HepG2 (cell line): ENCODE measurements at regions not wholly inside any gene's neighbourhood (a gene's known extent, or its start where the extent isn't known, plus 50 kb on each side); places are given as distances from the start of the nearest gene placed in this dataset.

ENCODE experiments used
- ATAC-seq: fragments of 200-7000 bp; cut with Tn5 transposase; 3 replicates; pipeline ENCODE4 v1.9.1; 2020; ENCODE audit warnings: mild to moderate bottlenecking, moderate library complexity
- BruUV-seq: library from RNA; stranded (reverse); fragments of 400-500 nt; replicated peaks from 2 replicates; lab custom pipeline; 2021; lab: Mats Ljungman, UMichigan
- CTCF ChIA-PET: fragments of 300-600 bp; formaldehyde crosslinking; extraction: SDS; loops from one replicate; lab custom pipeline; 2021; ENCODE audit warnings: low total read pairs, inconsistent platforms, low intra/inter-chr PET ratio; lab: Yijun Ruan, JAX
- POLR2A ChIA-PET: fragments of 350-600 bp; sonication (Branson Sonifier 250); formaldehyde crosslinking; loops from one replicate; lab custom pipeline; 2020; ENCODE audit warnings: antibody characterized with exemption, inconsistent platforms; lab: Yijun Ruan, JAX
- DNase-seq: peaks from one replicate; pipeline ENCODE4 v3.0.0-alpha.2; 2015; ENCODE audit warnings: low spot score
- FAIRE-seq: peaks from 3 replicates; lab custom pipeline; 2011; peaks lifted over from hg19 to GRCh38; lab: Jason Lieb, UNC
- H2AFZ ChIP-seq: one replicate; pipeline ENCODE4 v1.6.1; 2011; ENCODE audit warnings: low read length, inconsistent platforms
- H3K27ac ChIP-seq: fragments of 300-600 bp; 3 replicates; pipeline ENCODE4 v1.8.0; 2011; ENCODE audit warnings: mixed run types, mild to moderate bottlenecking, mixed read lengths, low read length, inconsistent platforms; ENCODE audit not compliant: insufficient read depth; ENCODE audit errors: extremely low read length
- H3K27me3 ChIP-seq, 2 experiments: fragments of 200-600 bp in 1 of 2; 2 replicates in 1 of 2; 3 replicates in 1 of 2; pipeline versions ENCODE4 v1.6.0 to v1.8.0; 2011; ENCODE audit warnings: low read length in 2 of 2, mild to moderate bottlenecking in 2 of 2, moderate library complexity in 2 of 2, inconsistent platforms in 1 of 2; ENCODE audit not compliant: insufficient read depth in 2 of 2, control insufficient read depth in 1 of 2
- H3K36me3 ChIP-seq, 2 experiments: fragments of 200-600 bp in 1 of 2; replicated peaks in 1 of 2; 2 replicates in 1 of 2; 3 replicates in 1 of 2; pipeline versions ENCODE4 v1.5.1 to v1.8.0; 2011; ENCODE audit warnings: low read length in 2 of 2, inconsistent platforms in 1 of 2; ENCODE audit not compliant: insufficient read depth in 2 of 2, control insufficient read depth in 1 of 2
- H3K4me1 ChIP-seq: 2 replicates; pipeline ENCODE4 v1.5.1; 2012; ENCODE audit warnings: low read length, inconsistent platforms; ENCODE audit not compliant: insufficient read depth
- H3K4me2 ChIP-seq: 2 replicates; pipeline ENCODE4 v1.6.0; 2011; ENCODE audit warnings: low read depth, low read length, inconsistent platforms
- H3K4me3 ChIP-seq, 3 experiments: fragments of 200-600 bp in 1 of 3; sonication (generic), shearing (Covaris generic) in 1 of 3; replicated peaks in 1 of 3; 2 replicates each; pipeline ENCODE4 v1.5.1; 2011 to 2016; ENCODE audit warnings: low read length in 3 of 3, inconsistent platforms in 2 of 3, low read depth in 2 of 3, mild to moderate bottlenecking in 2 of 3, control low read depth in 1 of 3, mixed read lengths in 1 of 3; ENCODE audit not compliant: insufficient read depth in 1 of 3
- H3K79me2 ChIP-seq: one replicate; pipeline ENCODE4 v1.6.1; 2011; ENCODE audit warnings: low read length, inconsistent platforms; ENCODE audit not compliant: insufficient read depth
- H3K9ac ChIP-seq: 2 replicates; pipeline ENCODE4 v1.6.0; 2011; ENCODE audit warnings: mild to moderate bottlenecking, low read depth, low read length, inconsistent platforms; ENCODE audit not compliant: insufficient read depth
- H3K9me3 ChIP-seq: 2 replicates; pipeline ENCODE4 v1.5.1; 2012; ENCODE audit warnings: mild to moderate bottlenecking, low read length
- H4K20me1 ChIP-seq: 2 replicates; pipeline ENCODE4 v1.6.0; 2011; ENCODE audit warnings: inconsistent platforms, mild to moderate bottlenecking, low read length, moderate library complexity; ENCODE audit not compliant: insufficient read depth
- ATF4 ChIP-seq, 2 experiments: fragments of 450-650 bp in 1 of 2; sonication (generic) in 1 of 2; formaldehyde crosslinking; IDR thresholded peaks; 2 replicates each; pipeline versions ENCODE4 v1.5.0 to v1.8.0; 2020 to 2022; ENCODE audit warnings: mild to moderate bottlenecking in 1 of 2, missing genetic modification reagents in 1 of 2
- BCLAF1 ChIP-seq: fragments of 450-650 bp; IDR thresholded peaks from 2 replicates; pipeline ENCODE4 v1.6.1; 2017; ENCODE audit warnings: mild to moderate bottlenecking
- IKZF5 ChIP-seq: IDR thresholded peaks from 2 replicates; pipeline ENCODE4 v1.6.1; 2018; ENCODE audit warnings: missing genetic modification reagents, mild to moderate bottlenecking, missing compliant biosample characterization
- KDM5A ChIP-seq: fragments of 200-600 bp; sonication (generic); IDR thresholded peaks from 2 replicates; pipeline ENCODE4 v1.7.0; 2018; ENCODE audit warnings: antibody characterized with exemption, mild to moderate bottlenecking, low read length, borderline replicate concordance
- MED8 ChIP-seq: sonication (generic); formaldehyde crosslinking; IDR thresholded peaks from 2 replicates; pipeline ENCODE4 v1.8.1; 2023; ENCODE audit warnings: mild to moderate bottlenecking, missing genetic modification reagents; ENCODE audit not compliant: insufficient replicate concordance
- MYC ChIP-seq: sonication (generic); formaldehyde crosslinking; IDR thresholded peaks from 2 replicates; pipeline ENCODE4 v1.9.0; 2021; ENCODE audit warnings: missing genetic modification reagents, borderline replicate concordance
- PATZ1 ChIP-seq: sonication (generic); formaldehyde crosslinking; IDR thresholded peaks from 2 replicates; pipeline ENCODE4 v1.4.0; 2020; ENCODE audit warnings: missing genetic modification reagents
- SALL1 ChIP-seq: sonication (generic); formaldehyde crosslinking; IDR thresholded peaks from 2 replicates; pipeline ENCODE4 v1.8.0; 2022; ENCODE audit warnings: mild to moderate bottlenecking, missing genetic modification reagents
- SAP130 ChIP-seq: IDR thresholded peaks from 2 replicates; pipeline ENCODE4 v1.6.1; 2016; ENCODE audit warnings: low read depth
- ZFYVE20 ChIP-seq: sonication (generic); formaldehyde crosslinking; IDR thresholded peaks from 2 replicates; pipeline ENCODE4 v1.8.0; 2023; ENCODE audit warnings: low read depth, mild to moderate bottlenecking, moderate library complexity, missing genetic modification reagents, borderline replicate concordance
- ZNF280D ChIP-seq: sonication (generic); formaldehyde crosslinking; IDR thresholded peaks from 2 replicates; pipeline ENCODE4 v1.5.1; 2020; ENCODE audit warnings: mild to moderate bottlenecking, missing genetic modification reagents
- ZNF296 ChIP-seq: sonication (generic); formaldehyde crosslinking; conservative IDR thresholded peaks from 2 replicates; pipeline ENCODE4 v1.5.0; 2020; ENCODE audit warnings: mild to moderate bottlenecking, missing genetic modification reagents
- ZNF639 ChIP-seq: conservative IDR thresholded peaks from 2 replicates; pipeline ENCODE4 v1.6.1; 2018; ENCODE audit warnings: missing genetic modification reagents
- WGBS: methylation state at CpG from one replicate; pipeline ENCODE4 v1.1.6; 2017; ENCODE audit warnings: low lambda C conversion rate; 5-methylcytosine and 5-hydroxymethylcytosine counted together
- in situ Hi-C: cut with HindIII; loops from 2 replicates; pipeline ENCODE4 v1.10.0; 2017; ENCODE audit warnings: low pct_unique_long_range_greater_than_20kb; ENCODE audit not compliant: extremely low pct_ligation_motif_present
- intact Hi-C: fragments of 100-400 bp; cut with micrococcal nuclease; formaldehyde crosslinking; loops from one replicate; pipeline ENCODE4 v1.10.0; 2022; ENCODE audit not compliant: unreplicated experiment

GRCh38 chr10:8420182-8420581 lies 365.7 kb downstream of the GATA3 start:
- Histone ChIP-seq H3K4me3 (no peak overlapping the region), H3K27me3 (no peaks in the 10 kb centered on the region), H3K4me1 (no peaks in the 10 kb centered on the region), H3K4me2 (no peak overlapping the region), H4K20me1 (no peaks in the 10 kb centered on the region), H3K36me3 (no peaks in the 10 kb centered on the region), H3K9me3 (no peaks in the 10 kb centered on the region), H3K9ac (no peak overlapping the region), H3K79me2 (no peaks in the 10 kb centered on the region), H2AFZ (no peak overlapping the region), H3K27ac (no peak overlapping the region)
- intact Hi-C loops: no loop called here
- ATAC-seq: no peak
- POLR2A ChIA-PET: no interaction called here
- CTCF ChIA-PET: no interaction called here
- no peak for DNase-seq
- no TSS peak for BruUV-seq
- in situ Hi-C loops: no loop called here
- WGBS: 20% methylated on average over 2 of the region's 2 CpGs
- no peak for FAIRE-seq
- no peak for TF ChIP-seq MYC
- TF ChIP-seq ZNF296: no peak
- no peak for TF ChIP-seq BCLAF1
- TF ChIP-seq MED8 (CRISPR knock-in tag): no peak
- TF ChIP-seq IKZF5 (CRISPR knock-in tag): no peak
- no peak for TF ChIP-seq ZNF280D (CRISPR knock-in tag)
- no peak for TF ChIP-seq SALL1 (CRISPR knock-in tag)
- TF ChIP-seq ZNF639: no peak
- no peak for TF ChIP-seq ATF4 (CRISPR knock-in tag; IDR thresholded peaks at IDR 0.05)
- no peak for TF ChIP-seq ZFYVE20
- TF ChIP-seq SAP130 (CRISPR knock-in tag): no peak
- TF ChIP-seq KDM5A: no peak
- no peak for TF ChIP-seq PATZ1 (CRISPR knock-in tag)
